ENCODE measurements at regions not wholly inside any gene's neighbourhood (a gene's known extent, or its start where the extent isn't known, plus 50 kb on each side); places are given as distances from the start of the nearest gene placed in this dataset.
A peak's percentile ranks its signal among the peaks of the same experiment; 100 is the strongest.

DNA sequence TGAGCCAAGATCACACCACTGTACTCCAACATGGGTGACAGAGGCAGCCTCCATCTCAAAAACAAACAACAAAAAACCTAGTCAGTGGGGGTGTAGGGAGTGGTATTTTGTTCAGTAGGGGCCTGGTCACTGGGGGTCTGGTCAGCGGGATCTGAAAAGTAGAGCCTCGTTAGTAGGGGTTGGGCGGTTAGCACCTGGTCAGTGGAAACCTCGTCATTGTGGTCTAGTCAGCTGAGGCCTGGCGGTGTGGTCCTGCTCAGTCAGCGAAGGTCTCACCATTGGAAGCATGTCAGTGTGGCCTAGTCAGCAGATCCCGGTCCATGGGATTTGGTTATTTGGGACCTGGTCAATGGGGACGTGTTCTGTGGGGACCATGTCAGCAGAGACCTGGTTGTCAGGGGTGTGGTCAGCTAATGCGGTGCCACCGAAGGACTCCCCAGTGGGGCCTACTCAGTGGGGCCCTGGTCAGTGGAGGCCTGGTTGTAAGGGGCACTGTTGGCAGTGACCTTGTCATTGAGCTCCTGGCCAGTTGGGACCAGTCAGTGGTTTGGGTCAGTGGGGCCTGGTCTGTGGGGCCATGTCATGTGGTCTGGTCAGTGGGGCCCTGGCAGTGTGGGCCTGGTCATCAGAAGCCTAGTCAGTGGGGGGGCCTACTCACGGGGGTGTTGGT lies 63.0 kb upstream of the TPM4 start:
- H3K79me2 ChIP-seq (ENCODE audit: insufficient read depth, low read length), result no peaks in the 10 kb centered on the region
- no peak overlapping the region for H3K4me3 Mint-ChIP-seq
- peak overlapping the region in 2 of 7 donors; percentile 11 to 76 for H3K27ac Mint-ChIP-seq
- 96% methylated on average over 11 of the region's 11 CpGs for WGBS (ENCODE audit: insufficient coverage)
- peak in 1 of 3 donors; percentile 2 for DNase-seq
- no peaks in the 10 kb centered on the region for H3K36me3 ChIP-seq (replicated peaks in 1 of 2; ENCODE audit: control insufficient read depth in 1 of 2, insufficient read depth in 2 of 2, low read length in 2 of 2)
- H3K4me3 ChIP-seq (replicated peaks in 1 of 3; ENCODE audit: low read depth in 2 of 3, low read length in 3 of 3), result no peak overlapping the region
- H3K36me3 Mint-ChIP-seq, result no peaks in the 10 kb centered on the region
- no peak overlapping the region for H3K4me2 ChIP-seq (replicated peaks; ENCODE audit: extremely low read depth, low read length, poor library complexity, severe bottlenecking)
- H3K27me3 ChIP-seq (ENCODE audit: control insufficient read depth in 2 of 2, insufficient read depth in 2 of 2, low read length in 2 of 2), result no peaks in the 10 kb centered on the region
- H3K9me3 Mint-ChIP-seq, result peaks cover 0 to 5% (median 0%) of the 10 kb centered on the region in 7 donors
- intact Hi-C loops (cut with micrococcal nuclease), result no loop called here
- no peaks in the 10 kb centered on the region for H3K9me3 ChIP-seq (replicated peaks in 1 of 2; ENCODE audit: control insufficient read depth in 1 of 2, insufficient read depth in 1 of 2, low read length in 2 of 2)
- H2AFZ ChIP-seq (ENCODE audit: insufficient read depth, low read depth, low read length, poor library complexity, severe bottlenecking), result no peak overlapping the region
- no peaks in the 10 kb centered on the region for H3K4me1 ChIP-seq (ENCODE audit: control insufficient read depth in 1 of 2, insufficient read depth in 2 of 2, low read length in 2 of 2)
- no peak overlapping the region for H3K9ac ChIP-seq (ENCODE audit: insufficient read depth, low read length, poor library complexity, severe bottlenecking)
- peaks cover 1 to 3% (median 2%) of the 10 kb centered on the region in 3 donors for H3K27me3 Mint-ChIP-seq (ENCODE audit: low read depth in 3 of 3)
- peaks cover 7% of the 10 kb centered on the region for H3K4me1 Mint-ChIP-seq
- no peaks in the 10 kb centered on the region for H4K20me1 ChIP-seq (ENCODE audit: insufficient read depth, low read length)
- no peak overlapping the region for H3K27ac ChIP-seq (ENCODE audit: low read depth in 1 of 2, low read length in 2 of 2)
- TF ChIP-seq, protein P1, sequence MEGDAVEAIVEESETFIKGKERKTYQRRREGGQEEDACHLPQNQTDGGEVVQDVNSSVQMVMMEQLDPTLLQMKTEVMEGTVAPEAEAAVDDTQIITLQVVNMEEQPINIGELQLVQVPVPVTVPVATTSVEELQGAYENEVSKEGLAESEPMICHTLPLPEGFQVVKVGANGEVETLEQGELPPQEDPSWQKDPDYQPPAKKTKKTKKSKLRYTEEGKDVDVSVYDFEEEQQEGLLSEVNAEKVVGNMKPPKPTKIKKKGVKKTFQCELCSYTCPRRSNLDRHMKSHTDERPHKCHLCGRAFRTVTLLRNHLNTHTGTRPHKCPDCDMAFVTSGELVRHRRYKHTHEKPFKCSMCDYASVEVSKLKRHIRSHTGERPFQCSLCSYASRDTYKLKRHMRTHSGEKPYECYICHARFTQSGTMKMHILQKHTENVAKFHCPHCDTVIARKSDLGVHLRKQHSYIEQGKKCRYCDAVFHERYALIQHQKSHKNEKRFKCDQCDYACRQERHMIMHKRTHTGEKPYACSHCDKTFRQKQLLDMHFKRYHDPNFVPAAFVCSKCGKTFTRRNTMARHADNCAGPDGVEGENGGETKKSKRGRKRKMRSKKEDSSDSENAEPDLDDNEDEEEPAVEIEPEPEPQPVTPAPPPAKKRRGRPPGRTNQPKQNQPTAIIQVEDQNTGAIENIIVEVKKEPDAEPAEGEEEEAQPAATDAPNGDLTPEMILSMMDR (IDR thresholded peaks at IDR 0.05), result no peak

DNA sequence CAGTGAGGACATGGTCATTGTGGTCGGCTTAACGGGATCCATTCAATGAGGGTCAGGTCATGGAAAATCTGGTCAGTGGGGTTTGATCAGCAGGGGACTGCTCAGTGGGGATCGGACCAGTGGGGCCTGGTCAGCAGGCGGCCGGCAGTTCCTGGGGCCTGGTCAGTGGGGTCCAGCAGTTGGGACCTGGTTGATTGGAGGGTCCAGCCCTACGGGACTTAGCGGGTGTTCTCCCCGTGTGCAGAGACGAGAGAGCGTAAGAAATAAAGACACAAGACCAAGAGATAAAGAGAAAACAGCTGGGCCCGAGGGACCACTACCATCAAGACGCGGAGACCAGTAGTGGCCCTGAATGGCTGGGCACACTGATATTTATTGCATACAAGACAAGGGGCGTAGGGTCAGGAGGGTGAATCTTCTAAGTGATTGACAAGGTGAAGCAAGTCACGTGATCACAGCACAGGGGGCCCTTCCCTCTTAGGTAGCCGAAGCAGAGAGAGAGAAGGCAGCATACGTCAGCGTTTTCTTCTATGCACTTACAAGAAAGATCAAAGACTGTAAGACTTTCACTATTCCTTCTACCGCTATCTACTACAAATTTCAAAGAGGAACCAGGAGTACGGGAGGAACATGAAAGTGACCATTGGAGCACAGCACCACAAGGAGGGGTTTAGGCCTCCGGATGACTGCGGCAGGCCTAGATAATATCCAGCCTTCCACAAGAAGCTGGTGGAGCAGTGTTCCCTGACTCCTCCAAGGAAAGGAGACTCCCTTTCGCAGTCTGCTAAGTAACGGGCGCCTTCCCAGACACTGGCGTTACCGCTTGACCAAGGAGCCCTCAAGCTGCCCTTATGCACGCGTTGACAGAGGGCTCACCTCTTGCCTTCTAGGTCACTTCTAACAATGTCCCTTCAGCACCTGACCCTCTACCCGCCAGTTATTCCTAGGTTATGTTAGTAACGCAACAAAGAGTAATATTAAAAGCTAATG lies 62.1 kb upstream of the TPM4 start:
- Histone ChIP-seq H3K27me3 (ENCODE audit: control insufficient read depth in 2 of 2, insufficient read depth in 2 of 2, low read length in 2 of 2) (no peaks in the 10 kb centered on the region), H3K36me3 (replicated peaks in 1 of 2; ENCODE audit: control insufficient read depth in 1 of 2, insufficient read depth in 2 of 2, low read length in 2 of 2) (no peaks in the 10 kb centered on the region), H3K79me2 (ENCODE audit: insufficient read depth, low read length) (no peaks in the 10 kb centered on the region), H3K9me3 (replicated peaks in 1 of 2; ENCODE audit: control insufficient read depth in 1 of 2, insufficient read depth in 1 of 2, low read length in 2 of 2) (no peaks in the 10 kb centered on the region), H3K4me2 (replicated peaks; ENCODE audit: extremely low read depth, low read length, poor library complexity, severe bottlenecking) (no peak overlapping the region), H3K4me1 (ENCODE audit: control insufficient read depth in 1 of 2, insufficient read depth in 2 of 2, low read length in 2 of 2) (no peaks in the 10 kb centered on the region), H3K4me3 (replicated peaks in 1 of 3; ENCODE audit: low read depth in 2 of 3, low read length in 3 of 3) (no peak overlapping the region), H3K27ac (ENCODE audit: low read depth in 1 of 2, low read length in 2 of 2) (no peak overlapping the region), H3K9ac (ENCODE audit: insufficient read depth, low read length, poor library complexity, severe bottlenecking) (no peak overlapping the region), H4K20me1 (ENCODE audit: insufficient read depth, low read length) (no peaks in the 10 kb centered on the region), H2AFZ (ENCODE audit: insufficient read depth, low read depth, low read length, poor library complexity, severe bottlenecking) (no peak overlapping the region)
- Mint-ChIP-seq H3K27ac (no peak overlapping the region), H3K9me3 (peaks cover 0 to 5% (median 0%) of the 10 kb centered on the region in 7 donors), H3K36me3 (no peaks in the 10 kb centered on the region), H3K27me3 (ENCODE audit: low read depth in 3 of 3) (peaks cover 1 to 2% (median 1%) of the 10 kb centered on the region in 3 donors), H3K4me1 (peaks cover 7% of the 10 kb centered on the region), H3K4me3 (peak overlapping the region in 1 of 2 donors; percentile 2)
- intact Hi-C loops (cut with micrococcal nuclease), result no loop called here
- 89% methylated on average over 20 of the region's 31 CpGs for WGBS (ENCODE audit: insufficient coverage)
- DNase-seq, result no peak
- TF ChIP-seq, protein P1 (IDR thresholded peaks at IDR 0.05), result no peak
